ENCODE measurements at regions not wholly inside any gene's neighbourhood (a gene's known extent, or its start where the extent isn't known, plus 50 kb on each side); places are given as distances from the start of the nearest gene placed in this dataset.

DNA sequence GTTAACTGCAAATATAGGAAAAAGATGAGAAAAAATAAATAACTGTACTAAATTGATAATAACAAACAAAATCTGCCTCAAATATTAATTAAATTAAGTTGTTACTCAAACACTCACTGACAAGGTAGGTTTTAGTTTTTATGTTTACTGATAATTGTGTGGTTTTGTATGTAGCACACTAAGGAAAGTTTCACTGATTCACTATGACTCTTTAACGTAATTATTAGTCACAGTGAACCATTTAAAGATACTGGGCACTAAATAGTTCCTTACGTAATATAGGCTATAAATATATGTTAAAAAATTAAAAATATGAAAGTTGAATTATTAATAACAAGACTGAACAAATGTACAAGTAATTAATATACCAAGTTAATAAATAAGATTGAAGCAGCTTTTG, 2330.0 kb upstream of the RAG2 start:
- TF ChIP-seq ELF4 (IDR thresholded peaks at IDR 0.05): no peak
- no peak for TF ChIP-seq TARDBP (IDR thresholded peaks at IDR 0.05)
- TF ChIP-seq SP1 (IDR thresholded peaks at IDR 0.05): no peak
- no peak for TF ChIP-seq FOXM1 (IDR thresholded peaks at IDR 0.05; ENCODE audit: borderline replicate concordance)
- TF ChIP-seq SUZ12 (IDR thresholded peaks at IDR 0.05): no peak
- TF ChIP-seq BHLHE40 (IDR thresholded peaks at IDR 0.05; ENCODE audit: borderline replicate concordance): no peak
- TF ChIP-seq L3MBTL2 (conservative IDR thresholded peaks at IDR 0.05): no peak
- no peak for TF ChIP-seq FOXA1 (IDR thresholded peaks at IDR 0.05)
- no peak for TF ChIP-seq ARNT (IDR thresholded peaks at IDR 0.05)
- TF ChIP-seq CTBP1 (IDR thresholded peaks at IDR 0.05; ENCODE audit: borderline replicate concordance): no peak
